ENCODE measurements at regions not wholly inside any gene's neighbourhood (a gene's known extent, or its start where the extent isn't known, plus 50 kb on each side); places are given as distances from the start of the nearest gene placed in this dataset.

- in situ Hi-C loops (cut with MboI) = no loop called here
- FAIRE-seq (no peak), ATAC-seq (no peak), DNase-seq (ENCODE audit: low read depth, low spot score) (no peak)
- Histone ChIP-seq H3K27me3 (replicated peaks in 1 of 2; ENCODE audit: control insufficient read depth in 2 of 2, insufficient read depth in 2 of 2, low read length in 1 of 2) (peaks cover 2 to 5% of the 10 kb centered on the region in 2 experiments; a peak in 1 of 4 replicates), H3K9me3 (replicated peaks; ENCODE audit: control insufficient read depth, insufficient read depth, low read length) (no peaks in the 10 kb centered on the region), H3K36me3 (ENCODE audit: control insufficient read depth in 2 of 2, insufficient read depth in 2 of 2, low read length in 1 of 2) (no peaks in the 10 kb centered on the region), H2AFZ (ENCODE audit: control insufficient read depth, low read depth, low read length) (no peak overlapping the region), H3K4me1 (ENCODE audit: control insufficient read depth, insufficient read depth, low read length) (no peaks in the 10 kb centered on the region), H3K79me2 (ENCODE audit: control insufficient read depth, insufficient read depth, low read length) (no peaks in the 10 kb centered on the region), H4K20me1 (ENCODE audit: control insufficient read depth, insufficient read depth) (no peaks in the 10 kb centered on the region), H3K4me2 (ENCODE audit: control insufficient read depth, insufficient read depth) (no peak overlapping the region), H3K9ac (ENCODE audit: control insufficient read depth, insufficient read depth, low read length) (no peak overlapping the region), H3K4me3 (no peak overlapping the region), H3K27ac (ENCODE audit: control insufficient read depth, insufficient read depth) (no peak overlapping the region)
- ChIA-PET POLR2A (no interaction called here), RAD21 (ENCODE audit: unreplicated experiment) (no interaction called here), CTCF (no interaction called here), SMC1A (ENCODE audit: uncharacterized antibody, unreplicated experiment) (no interaction called here)
- no TSS peak for BruUV-seq (replicated peaks)
- intact Hi-C loops (cut with micrococcal nuclease; ENCODE audit: unreplicated experiment) = no loop called here
- WGBS (ENCODE audit: insufficient coverage, insufficient replicate concordance, low lambda C conversion rate, missing lambda C conversion rate) = 8% methylated on average over 5 of the region's 5 CpGs
- TF ChIP-seq HDAC6 (IDR thresholded peaks at IDR 0.05; ENCODE audit: unreplicated experiment) (no peak), CHD2 (IDR thresholded peaks at IDR 0.05; ENCODE audit: borderline replicate concordance, low read depth, low read length) (no peak), NFIC (IDR thresholded peaks at IDR 0.05; ENCODE audit: low read depth, low read length) (no peak), SMAD1 (IDR thresholded peaks at IDR 0.05; ENCODE audit: low read depth, partially characterized antibody) (no peak), TAF1 (IDR thresholded peaks at IDR 0.05; ENCODE audit: borderline replicate concordance, low read depth, low read length) (no peak), SMC3 (IDR thresholded peaks at IDR 0.05; ENCODE audit: borderline replicate concordance, low read length) (no peak), ZNF207 (IDR thresholded peaks at IDR 0.05; ENCODE audit: borderline replicate concordance) (no peak), TBL1XR1 (IDR thresholded peaks at IDR 0.05; ENCODE audit: low read depth, low read length) (no peak)
- TF ChIP-seq, protein P1, sequence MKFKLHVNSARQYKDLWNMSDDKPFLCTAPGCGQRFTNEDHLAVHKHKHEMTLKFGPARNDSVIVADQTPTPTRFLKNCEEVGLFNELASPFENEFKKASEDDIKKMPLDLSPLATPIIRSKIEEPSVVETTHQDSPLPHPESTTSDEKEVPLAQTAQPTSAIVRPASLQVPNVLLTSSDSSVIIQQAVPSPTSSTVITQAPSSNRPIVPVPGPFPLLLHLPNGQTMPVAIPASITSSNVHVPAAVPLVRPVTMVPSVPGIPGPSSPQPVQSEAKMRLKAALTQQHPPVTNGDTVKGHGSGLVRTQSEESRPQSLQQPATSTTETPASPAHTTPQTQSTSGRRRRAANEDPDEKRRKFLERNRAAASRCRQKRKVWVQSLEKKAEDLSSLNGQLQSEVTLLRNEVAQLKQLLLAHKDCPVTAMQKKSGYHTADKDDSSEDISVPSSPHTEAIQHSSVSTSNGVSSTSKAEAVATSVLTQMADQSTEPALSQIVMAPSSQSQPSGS (IDR thresholded peaks at IDR 0.05; ENCODE audit: low read length) = no peak
Observed at GRCh38 chr1:29631361-29631760, 395.0 kb downstream of the PTPRU start.
